WTC11 (cell line): ENCODE measurements at regions not wholly inside any gene's neighbourhood (a gene's known extent, or its start where the extent isn't known, plus 50 kb on each side); places are given as distances from the start of the nearest gene placed in this dataset.

ENCODE experiments used
- ATAC-seq: fragments of 200-7000 bp; cut with Tn5 transposase; 2 replicates; pipeline ENCODE4 v1.10.0; 2021; ENCODE audit warnings: mild to moderate bottlenecking, moderate library complexity
- CTCF ChIA-PET: fragments of 300-600 bp; sonication (Branson Sonifier 250); formaldehyde crosslinking; loops from one replicate; lab custom pipeline; 2021; ENCODE audit warnings: antibody characterized with exemption; lab: Charles Lee
- POLR2A ChIA-PET: fragments of 350-600 bp; sonication (Branson Sonifier 250); formaldehyde crosslinking; loops from one replicate; lab custom pipeline; 2021; ENCODE audit warnings: antibody characterized with exemption; lab: Charles Lee
- DNase-seq: peaks from one replicate; pipeline ENCODE4 v3.0.0; 2021; ENCODE audit warnings: low spot score
- H3K27ac Mint-ChIP-seq: 2 replicates; pipeline ENCODE4 v1.8.0; 2021; ENCODE audit warnings: mixed read lengths
- H3K27me3 Mint-ChIP-seq: 2 replicates; pipeline ENCODE4 v1.8.0; 2021; ENCODE audit warnings: low read depth, mild to moderate bottlenecking, moderate library complexity, mixed read lengths
- H3K36me3 Mint-ChIP-seq: 2 replicates; pipeline ENCODE4 v1.8.0; 2021; ENCODE audit warnings: mixed read lengths
- H3K4me1 Mint-ChIP-seq: 2 replicates; pipeline ENCODE4 v1.8.0; 2022; ENCODE audit warnings: mixed read lengths
- H3K4me3 Mint-ChIP-seq: 2 replicates; pipeline ENCODE4 v1.8.0; 2021; ENCODE audit warnings: mild to moderate bottlenecking, moderate library complexity, mixed read lengths
- H3K9me3 Mint-ChIP-seq: 2 replicates; pipeline ENCODE4 v1.8.0; 2021; ENCODE audit warnings: mixed read lengths
- ATF1 ChIP-seq: sonication (generic); formaldehyde crosslinking; IDR thresholded peaks from 2 replicates; pipeline ENCODE4 v1.8.1; 2023; ENCODE audit warnings: mild to moderate bottlenecking, moderate library complexity, missing genetic modification reagents
- CBFB ChIP-seq: sonication (generic); formaldehyde crosslinking; IDR thresholded peaks from 2 replicates; pipeline ENCODE4 v1.8.1; 2022; ENCODE audit warnings: mild to moderate bottlenecking, low read depth, missing genetic modification reagents
- CREM ChIP-seq: sonication (generic); formaldehyde crosslinking; IDR thresholded peaks from 2 replicates; pipeline ENCODE4 v1.8.1; 2022; ENCODE audit warnings: mild to moderate bottlenecking, missing genetic modification reagents, moderate library complexity
- GABPB1 ChIP-seq: sonication (generic); formaldehyde crosslinking; IDR thresholded peaks from 2 replicates; pipeline ENCODE4 v1.8.1; 2023; ENCODE audit warnings: mild to moderate bottlenecking, missing genetic modification reagents
- GTF2I ChIP-seq: fragments of 250-450 bp; sonication (Bioruptor Pico); conservative IDR thresholded peaks from 2 replicates; pipeline ENCODE4 v1.4.0; 2021; ENCODE audit warnings: mild to moderate bottlenecking
- KAT7 ChIP-seq: sonication (generic); formaldehyde crosslinking; IDR thresholded peaks from 2 replicates; pipeline ENCODE4 v1.8.1; 2023; ENCODE audit warnings: missing genetic modification reagents, mild to moderate bottlenecking, borderline replicate concordance
- MYBL2 ChIP-seq: sonication (generic); formaldehyde crosslinking; IDR thresholded peaks from 2 replicates; pipeline ENCODE4 v1.8.1; 2023; ENCODE audit warnings: mild to moderate bottlenecking, moderate library complexity, missing genetic modification reagents
- NFATC4 ChIP-seq: fragments of 250-450 bp; sonication (Bioruptor Pico); IDR thresholded peaks from 2 replicates; pipeline ENCODE4 v1.9.0; 2021; ENCODE audit warnings: mild to moderate bottlenecking
- NR1H2 ChIP-seq: sonication (generic); formaldehyde crosslinking; IDR thresholded peaks from 2 replicates; pipeline ENCODE4 v1.9.0; 2021; ENCODE audit warnings: mild to moderate bottlenecking, moderate library complexity, missing genetic modification reagents
- RORB ChIP-seq: fragments of 250-450 bp; sonication (Bioruptor Pico); IDR thresholded peaks from 2 replicates; pipeline ENCODE4 v1.9.0; 2021; ENCODE audit warnings: mild to moderate bottlenecking
- SP1 ChIP-seq: sonication (generic); formaldehyde crosslinking; conservative IDR thresholded peaks from 2 replicates; pipeline ENCODE4 v1.8.1; 2022; ENCODE audit warnings: missing genetic modification reagents
- ZNF121 ChIP-seq: sonication (generic); formaldehyde crosslinking; IDR thresholded peaks from 2 replicates; pipeline ENCODE4 v1.8.0; 2023; ENCODE audit warnings: missing genetic modification reagents
- ZNF219 ChIP-seq: sonication (generic); formaldehyde crosslinking; IDR thresholded peaks from 2 replicates; pipeline ENCODE4 v1.8.0; 2023; ENCODE audit warnings: missing genetic modification reagents, mild to moderate bottlenecking, borderline replicate concordance
- ZNF232 ChIP-seq: sonication (generic); formaldehyde crosslinking; IDR thresholded peaks from 2 replicates; pipeline ENCODE4 v1.8.0; 2022; ENCODE audit warnings: mild to moderate bottlenecking, missing genetic modification reagents
- ZNF263 ChIP-seq: sonication (generic); formaldehyde crosslinking; IDR thresholded peaks from 2 replicates; pipeline ENCODE4 v1.8.1; 2022; ENCODE audit warnings: low read depth, mild to moderate bottlenecking, moderate library complexity, missing genetic modification reagents
- ZNF423 ChIP-seq: fragments of 250-450 bp; sonication (Bioruptor Pico); IDR thresholded peaks from 2 replicates; pipeline ENCODE4 v2.1.2; 2022; ENCODE audit warnings: mild to moderate bottlenecking, moderate library complexity
- TF ChIP-seq, protein P1 (sequence below): sonication (generic); formaldehyde crosslinking; IDR thresholded peaks from 2 replicates; pipeline ENCODE4 v1.8.0; 2022; ENCODE audit warnings: mild to moderate bottlenecking, missing genetic modification reagents
- TF ChIP-seq, protein P2 (sequence below): sonication (generic); formaldehyde crosslinking; IDR thresholded peaks from 2 replicates; pipeline ENCODE4 v1.8.1; 2022; ENCODE audit warnings: mild to moderate bottlenecking, missing genetic modification reagents, moderate library complexity, borderline replicate concordance
- TF ChIP-seq, protein P3 (sequence below): fragments of 250-450 bp; sonication (Bioruptor Pico); conservative IDR thresholded peaks from 2 replicates; pipeline ENCODE4 v1.9.0; 2021; ENCODE audit warnings: mild to moderate bottlenecking
- TF ChIP-seq, protein P4 (sequence below): sonication (generic); formaldehyde crosslinking; IDR thresholded peaks from 2 replicates; pipeline ENCODE4 v1.8.0; 2022; ENCODE audit warnings: mild to moderate bottlenecking, missing genetic modification reagents
- TF ChIP-seq, protein P5 (sequence below): fragments of 250-450 bp; sonication (Bioruptor Pico); IDR thresholded peaks from 2 replicates; pipeline ENCODE4 v2.1.2; 2022; ENCODE audit warnings: mild to moderate bottlenecking, moderate library complexity
- TF ChIP-seq, protein P6 (sequence below): sonication (generic); formaldehyde crosslinking; IDR thresholded peaks from 2 replicates; pipeline ENCODE4 v1.8.1; 2023; ENCODE audit warnings: mild to moderate bottlenecking, missing genetic modification reagents, moderate library complexity

DNA sequence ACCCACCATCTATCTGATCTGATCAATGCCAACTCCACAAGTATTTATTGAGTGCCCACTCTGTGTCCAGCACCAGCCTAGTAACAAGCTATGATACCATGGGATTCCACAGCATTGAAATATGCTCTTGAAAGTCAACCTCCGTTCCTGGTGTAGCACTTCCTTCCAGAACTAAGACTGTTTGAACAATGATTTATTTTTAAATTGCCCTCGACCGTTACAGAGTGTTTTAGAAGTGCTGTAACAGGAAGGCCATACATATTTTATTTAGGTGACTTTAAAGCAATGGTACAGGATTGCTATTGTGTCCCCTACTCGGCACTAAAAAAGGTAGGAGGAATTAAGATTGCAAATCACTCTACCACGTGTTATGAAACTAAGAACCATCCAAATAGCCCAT lies 225.6 kb downstream of the TEX36 start (continued):
- TF ChIP-seq, protein P1, sequence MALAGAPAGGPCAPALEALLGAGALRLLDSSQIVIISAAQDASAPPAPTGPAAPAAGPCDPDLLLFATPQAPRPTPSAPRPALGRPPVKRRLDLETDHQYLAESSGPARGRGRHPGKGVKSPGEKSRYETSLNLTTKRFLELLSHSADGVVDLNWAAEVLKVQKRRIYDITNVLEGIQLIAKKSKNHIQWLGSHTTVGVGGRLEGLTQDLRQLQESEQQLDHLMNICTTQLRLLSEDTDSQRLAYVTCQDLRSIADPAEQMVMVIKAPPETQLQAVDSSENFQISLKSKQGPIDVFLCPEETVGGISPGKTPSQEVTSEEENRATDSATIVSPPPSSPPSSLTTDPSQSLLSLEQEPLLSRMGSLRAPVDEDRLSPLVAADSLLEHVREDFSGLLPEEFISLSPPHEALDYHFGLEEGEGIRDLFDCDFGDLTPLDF: no peak
- no peak for TF ChIP-seq GTF2I (CRISPR knock-in tag)
- no peak for TF ChIP-seq CBFB (CRISPR knock-in tag)
- TF ChIP-seq ATF1 (CRISPR knock-in tag): no peak
- TF ChIP-seq RORB: no peak
- no peak for TF ChIP-seq SP1 (CRISPR knock-in tag)
- no peak for TF ChIP-seq MYBL2 (CRISPR knock-in tag)
- TF ChIP-seq, protein P2, sequence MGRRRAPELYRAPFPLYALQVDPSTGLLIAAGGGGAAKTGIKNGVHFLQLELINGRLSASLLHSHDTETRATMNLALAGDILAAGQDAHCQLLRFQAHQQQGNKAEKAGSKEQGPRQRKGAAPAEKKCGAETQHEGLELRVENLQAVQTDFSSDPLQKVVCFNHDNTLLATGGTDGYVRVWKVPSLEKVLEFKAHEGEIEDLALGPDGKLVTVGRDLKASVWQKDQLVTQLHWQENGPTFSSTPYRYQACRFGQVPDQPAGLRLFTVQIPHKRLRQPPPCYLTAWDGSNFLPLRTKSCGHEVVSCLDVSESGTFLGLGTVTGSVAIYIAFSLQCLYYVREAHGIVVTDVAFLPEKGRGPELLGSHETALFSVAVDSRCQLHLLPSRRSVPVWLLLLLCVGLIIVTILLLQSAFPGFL (CRISPR knock-in tag): no peak

DNA sequence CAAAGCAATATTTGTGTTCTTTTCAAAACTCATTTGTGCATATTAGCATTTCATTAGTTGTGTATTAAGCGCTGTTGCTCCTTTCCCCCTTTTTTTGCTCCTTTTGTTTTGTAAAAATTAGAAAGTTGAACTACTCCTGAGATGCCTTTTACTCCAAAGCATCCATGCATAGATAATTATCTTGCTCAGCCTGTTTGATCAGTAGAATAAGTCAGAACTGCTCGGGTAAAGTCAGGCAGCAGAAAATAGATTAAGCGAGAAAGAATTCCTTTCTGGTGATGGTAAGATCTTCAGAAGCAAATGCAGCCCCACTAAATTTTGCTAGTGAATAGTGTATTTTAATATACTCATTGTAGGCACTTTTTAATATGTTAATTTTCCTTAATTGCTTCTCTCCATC lies 227.1 kb downstream of the TEX36 start:
- H3K4me1 Mint-ChIP-seq: peaks cover 23% of the 10 kb centered on the region
- CTCF ChIA-PET: no interaction called here

DNA sequence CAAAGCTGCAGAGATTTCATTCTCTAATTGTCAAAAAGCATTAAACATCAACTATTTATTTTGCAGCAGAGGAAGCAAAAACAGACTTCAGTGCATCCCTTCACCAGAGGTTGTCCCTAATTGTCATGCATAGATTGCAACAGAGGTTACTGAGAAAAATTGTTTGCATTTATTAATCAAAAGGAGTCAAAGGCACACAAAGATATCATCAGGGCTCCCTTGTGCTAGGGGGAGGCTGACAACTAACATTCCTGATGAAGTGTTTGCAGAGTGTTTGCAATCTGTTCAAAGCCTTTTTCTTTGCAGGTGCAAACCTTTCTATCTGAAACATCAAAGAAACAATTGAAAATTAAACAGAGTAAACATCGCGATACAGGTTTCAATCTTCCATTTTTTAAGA lies 227.5 kb downstream of the TEX36 start:
- ATAC-seq: peak; percentile 20; the same call in 1 of the 2 replicates
- Mint-ChIP-seq H3K9me3 (peaks cover 16% of the 10 kb centered on the region), H3K27ac (no peak overlapping the region), H3K4me1 (peaks cover 23% of the 10 kb centered on the region), H3K27me3 (peaks cover 67% of the 10 kb centered on the region), H3K4me3 (no peak overlapping the region), H3K36me3 (no peaks in the 10 kb centered on the region; the same call in 1 of the 2 replicates)
- POLR2A ChIA-PET: no interaction called here
- DNase-seq: no peak
- CTCF ChIA-PET: no interaction called here
- TF ChIP-seq, protein P3, sequence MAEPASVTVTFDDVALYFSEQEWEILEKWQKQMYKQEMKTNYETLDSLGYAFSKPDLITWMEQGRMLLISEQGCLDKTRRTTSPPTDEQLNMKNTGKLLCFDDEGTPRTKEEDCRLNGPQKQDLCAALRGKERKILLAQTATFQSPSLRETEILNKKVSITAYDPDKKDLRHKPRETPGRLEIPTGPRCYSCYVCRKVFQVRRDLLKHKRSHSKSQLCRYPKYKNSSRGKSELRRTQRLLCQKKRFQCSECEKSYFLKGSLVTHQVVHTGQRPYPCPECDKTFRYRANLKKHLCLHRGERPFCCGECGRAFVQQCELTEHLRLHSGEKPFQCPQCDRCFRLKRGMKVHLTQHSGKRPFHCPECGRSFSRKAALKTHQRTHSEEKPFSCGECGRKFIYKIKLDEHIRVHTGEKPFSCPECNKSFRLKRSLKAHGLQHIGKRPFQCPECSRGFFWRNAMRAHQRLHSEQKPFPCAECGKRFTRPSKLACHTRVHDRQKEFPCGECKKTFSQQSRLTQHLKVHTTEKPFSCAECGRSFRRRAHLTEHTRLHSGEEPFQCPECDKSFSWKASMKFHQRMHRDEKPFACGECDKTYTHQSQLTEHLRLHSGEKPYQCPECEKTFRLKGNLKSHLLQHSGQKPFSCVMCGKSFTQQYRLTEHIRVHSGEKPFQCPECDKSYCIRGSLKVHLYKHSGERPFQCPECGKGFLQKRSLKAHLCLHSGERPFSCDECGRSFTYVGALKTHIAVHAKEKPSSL (CRISPR knock-in tag): no peak
- TF ChIP-seq, protein P4, sequence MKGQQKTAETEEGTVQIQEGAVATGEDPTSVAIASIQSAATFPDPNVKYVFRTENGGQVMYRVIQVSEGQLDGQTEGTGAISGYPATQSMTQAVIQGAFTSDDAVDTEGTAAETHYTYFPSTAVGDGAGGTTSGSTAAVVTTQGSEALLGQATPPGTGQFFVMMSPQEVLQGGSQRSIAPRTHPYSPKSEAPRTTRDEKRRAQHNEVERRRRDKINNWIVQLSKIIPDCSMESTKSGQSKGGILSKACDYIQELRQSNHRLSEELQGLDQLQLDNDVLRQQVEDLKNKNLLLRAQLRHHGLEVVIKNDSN (CRISPR knock-in tag): no peak
- no peak for TF ChIP-seq RORB
- TF ChIP-seq ZNF219 (CRISPR knock-in tag): no peak
- TF ChIP-seq NFATC4: no peak
- no peak for TF ChIP-seq ZNF423
- TF ChIP-seq ZNF121 (CRISPR knock-in tag): no peak
- TF ChIP-seq, protein P5, sequence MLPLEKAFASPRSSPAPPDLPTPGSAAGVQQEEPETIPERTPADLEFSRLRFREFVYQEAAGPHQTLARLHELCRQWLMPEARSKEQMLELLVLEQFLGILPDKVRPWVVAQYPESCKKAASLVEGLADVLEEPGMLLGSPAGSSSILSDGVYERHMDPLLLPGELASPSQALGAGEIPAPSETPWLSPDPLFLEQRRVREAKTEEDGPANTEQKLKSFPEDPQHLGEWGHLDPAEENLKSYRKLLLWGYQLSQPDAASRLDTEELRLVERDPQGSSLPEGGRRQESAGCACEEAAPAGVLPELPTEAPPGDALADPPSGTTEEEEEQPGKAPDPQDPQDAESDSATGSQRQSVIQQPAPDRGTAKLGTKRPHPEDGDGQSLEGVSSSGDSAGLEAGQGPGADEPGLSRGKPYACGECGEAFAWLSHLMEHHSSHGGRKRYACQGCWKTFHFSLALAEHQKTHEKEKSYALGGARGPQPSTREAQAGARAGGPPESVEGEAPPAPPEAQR (CRISPR knock-in tag): no peak
- TF ChIP-seq ZNF263 (CRISPR knock-in tag): no peak
- TF ChIP-seq, protein P6, sequence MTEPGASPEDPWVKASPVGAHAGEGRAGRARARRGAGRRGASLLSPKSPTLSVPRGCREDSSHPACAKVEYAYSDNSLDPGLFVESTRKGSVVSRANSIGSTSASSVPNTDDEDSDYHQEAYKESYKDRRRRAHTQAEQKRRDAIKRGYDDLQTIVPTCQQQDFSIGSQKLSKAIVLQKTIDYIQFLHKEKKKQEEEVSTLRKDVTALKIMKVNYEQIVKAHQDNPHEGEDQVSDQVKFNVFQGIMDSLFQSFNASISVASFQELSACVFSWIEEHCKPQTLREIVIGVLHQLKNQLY (CRISPR knock-in tag): no peak

More for the DNA sequence above, 227.1 kb downstream of the TEX36 start:
- peaks cover 16% of the 10 kb centered on the region for H3K9me3 Mint-ChIP-seq
- POLR2A ChIA-PET: no interaction called here
- ATAC-seq (no peak), DNase-seq (no peak)
- H3K27me3 Mint-ChIP-seq: peaks cover 63% of the 10 kb centered on the region
- TF ChIP-seq GABPB1 (no peak), CREM (no peak), NR1H2 (CRISPR knock-in tag) (no peak), KAT7 (CRISPR knock-in tag) (no peak), ZNF423 (no peak), ZNF232 (CRISPR knock-in tag) (no peak)
- no peak overlapping the region for H3K27ac Mint-ChIP-seq
- H3K36me3 Mint-ChIP-seq: no peaks in the 10 kb centered on the region; the same call in 1 of the 2 replicates
- H3K4me3 Mint-ChIP-seq: peak overlapping the region; percentile 33; the same call in 1 of the 2 replicates
